ENCODE measurements at regions not wholly inside any gene's neighbourhood (a gene's known extent, or its start where the extent isn't known, plus 50 kb on each side); places are given as distances from the start of the nearest gene placed in this dataset.

- ChIA-PET CTCF (interaction anchor here (1.4 kb wide), 1 partner anchor 9 kb away, joined by 3 read pairs; no protein-coding TSS in a partner anchor), POLR2A (interaction anchor here (0.8 to 1.1 kb wide), 2 partner anchors 10 to 121 kb away, joined by 3 read pairs; no protein-coding TSS in a partner anchor)
- no peak overlapping the region for H3K4me3 Mint-ChIP-seq
- H3K36me3 Mint-ChIP-seq (ENCODE audit: low read depth) = no peaks in the 10 kb centered on the region
- no peaks in the 10 kb centered on the region for H3K4me1 Mint-ChIP-seq (ENCODE audit: low read depth)
- no peak for TF ChIP-seq CTCF (IDR thresholded peaks at IDR 0.05)
- DNase-seq (no peak), ATAC-seq (no peak)
- intact Hi-C loops (cut with micrococcal nuclease) = no loop called here
- no peaks in the 10 kb centered on the region for H3K9me3 Mint-ChIP-seq
- no peaks in the 10 kb centered on the region for H3K27me3 Mint-ChIP-seq
- H3K27ac Mint-ChIP-seq = no peak overlapping the region
Observed at GRCh38 chr5:56470007-56470406, 236.9 kb upstream of the ANKRD55 start.

- Mint-ChIP-seq H3K36me3 (ENCODE audit: low read depth) (no peaks in the 10 kb centered on the region), H3K9me3 (no peaks in the 10 kb centered on the region), H3K27ac (no peak overlapping the region), H3K4me3 (no peak overlapping the region), H3K4me1 (ENCODE audit: low read depth) (no peaks in the 10 kb centered on the region), H3K27me3 (no peaks in the 10 kb centered on the region)
- no peak for ATAC-seq
- POLR2A ChIA-PET = no interaction called here
- no peak for TF ChIP-seq CTCF (IDR thresholded peaks at IDR 0.05)
- DNase-seq = no peak
- CTCF ChIA-PET = interaction anchor here (1.3 to 1.7 kb wide), 2 partner anchors 9 to 21 kb away, joined by 3 to 5 read pairs; no protein-coding TSS in a partner anchor
- intact Hi-C loops (cut with micrococcal nuclease) = no loop called here
Observed at GRCh38 chr5:56468277-56468676, 235.1 kb upstream of the ANKRD55 start.

GRCh38 chr5:56467176-56467717 is 234.1 kb upstream of the ANKRD55 start:
- no peaks in the 10 kb centered on the region for H3K36me3 Mint-ChIP-seq (ENCODE audit: low read depth)
- POLR2A ChIA-PET = no interaction called here
- CTCF ChIA-PET = interaction anchor here (1.3 to 1.7 kb wide), 2 partner anchors 10 to 20 kb away, joined by 3 to 5 read pairs; no protein-coding TSS in a partner anchor
- DNase-seq (no peak), ATAC-seq (no peak)
- intact Hi-C loops (cut with micrococcal nuclease) = no loop called here
- H3K27ac Mint-ChIP-seq = no peak overlapping the region
- no peaks in the 10 kb centered on the region for H3K4me1 Mint-ChIP-seq (ENCODE audit: low read depth)
- H3K27me3 Mint-ChIP-seq = no peaks in the 10 kb centered on the region
- no peak overlapping the region for H3K4me3 Mint-ChIP-seq
- no peaks in the 10 kb centered on the region for H3K9me3 Mint-ChIP-seq
- no peak for TF ChIP-seq CTCF (IDR thresholded peaks at IDR 0.05)

GRCh38 chr5:56466136-56466816 is 233.1 kb upstream of the ANKRD55 start:
- no peak overlapping the region for H3K27ac Mint-ChIP-seq
- ChIA-PET POLR2A (no interaction called here), CTCF (no interaction called here)
- no peaks in the 10 kb centered on the region for H3K36me3 Mint-ChIP-seq (ENCODE audit: low read depth)
- no peak overlapping the region for H3K4me3 Mint-ChIP-seq
- ATAC-seq (no peak), DNase-seq (no peak)
- intact Hi-C loops (cut with micrococcal nuclease) = no loop called here
- no peaks in the 10 kb centered on the region for H3K9me3 Mint-ChIP-seq
- TF ChIP-seq CTCF (IDR thresholded peaks at IDR 0.05) = no peak
- no peaks in the 10 kb centered on the region for H3K4me1 Mint-ChIP-seq (ENCODE audit: low read depth)
- H3K27me3 Mint-ChIP-seq = no peaks in the 10 kb centered on the region

GRCh38 chr5:56465769-56466135 is 232.6 kb upstream of the ANKRD55 start:
- no peak for DNase-seq
- no peaks in the 10 kb centered on the region for H3K36me3 Mint-ChIP-seq (ENCODE audit: low read depth)
- H3K9me3 Mint-ChIP-seq = no peaks in the 10 kb centered on the region
- H3K27me3 Mint-ChIP-seq = no peaks in the 10 kb centered on the region
- POLR2A ChIA-PET = no interaction called here
- H3K4me1 Mint-ChIP-seq (ENCODE audit: low read depth) = no peaks in the 10 kb centered on the region
- CTCF ChIA-PET = no interaction called here
- intact Hi-C loops (cut with micrococcal nuclease) = no loop called here
- ATAC-seq = no peak
- no peak overlapping the region for H3K27ac Mint-ChIP-seq
- no peak for TF ChIP-seq CTCF (IDR thresholded peaks at IDR 0.05)
- H3K4me3 Mint-ChIP-seq = no peak overlapping the region

Measured in activated CD8-positive, alpha-beta T cell treated with anti-CD3 and anti-CD28 coated beads for 36 hours (primary cell).